CD4-positive, alpha-beta T cell treated with Interleukin-21 for 1 hour (primary cell): ENCODE measurements at regions not wholly inside any gene's neighbourhood (a gene's known extent, or its start where the extent isn't known, plus 50 kb on each side); places are given as distances from the start of the nearest gene placed in this dataset.

ENCODE experiments used
- DNase-seq: peaks from one replicate; pipeline ENCODE4 v3.0.0-alpha.2; 2020

- DNase-seq = no peak
Observed at GRCh38 chr3:3628676-3629328, 170.4 kb upstream of the LRRN1 start.

- DNase-seq = no peak
Observed at GRCh38 chr3:3627114-3627513, 172.1 kb upstream of the LRRN1 start.

GRCh38 chr3:3625544-3626271 is 173.5 kb upstream of the LRRN1 start:
- DNase-seq = no peak

DNA sequence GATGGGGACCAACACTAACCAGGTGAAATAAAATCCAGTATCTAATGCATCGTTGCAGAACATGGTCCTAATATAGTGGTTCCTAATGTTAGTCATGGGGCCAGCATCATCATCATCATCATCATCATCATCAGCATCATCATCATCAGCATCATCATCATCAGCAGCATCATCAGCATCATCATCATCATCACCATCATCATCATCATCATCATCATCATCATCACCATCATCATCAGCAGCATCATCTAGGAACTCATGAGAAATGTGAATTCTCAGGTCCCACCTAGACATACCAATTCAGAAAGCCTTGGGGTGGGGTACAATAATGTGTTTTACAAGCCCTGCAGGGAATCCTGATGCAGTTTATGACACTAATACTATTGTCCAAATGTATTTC is 179.4 kb upstream of the LRRN1 start:
- DNase-seq = no peak

DNA sequence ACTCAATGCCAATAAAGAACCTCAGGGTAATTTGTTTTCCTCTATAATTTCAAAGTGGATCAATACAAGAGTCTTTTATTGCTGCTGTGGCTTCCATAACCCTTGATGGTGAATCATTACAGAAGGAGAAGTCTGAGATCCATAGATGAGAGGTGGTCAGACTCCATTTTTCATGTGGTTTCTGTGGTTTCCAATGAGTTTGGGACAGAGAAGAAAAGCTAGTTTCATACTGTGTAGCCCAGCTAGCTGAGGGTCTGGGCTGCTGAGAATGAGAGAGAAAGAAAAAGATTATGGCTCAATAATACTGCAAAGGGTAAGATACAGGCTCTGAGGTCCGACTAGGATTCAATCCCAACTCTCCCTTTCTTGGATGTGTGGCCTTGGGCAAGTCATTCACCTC is 180.6 kb upstream of the LRRN1 start:
- DNase-seq = no peak

GRCh38 chr3:3615533-3615932 is 183.7 kb upstream of the LRRN1 start:
- DNase-seq = no peak

DNA sequence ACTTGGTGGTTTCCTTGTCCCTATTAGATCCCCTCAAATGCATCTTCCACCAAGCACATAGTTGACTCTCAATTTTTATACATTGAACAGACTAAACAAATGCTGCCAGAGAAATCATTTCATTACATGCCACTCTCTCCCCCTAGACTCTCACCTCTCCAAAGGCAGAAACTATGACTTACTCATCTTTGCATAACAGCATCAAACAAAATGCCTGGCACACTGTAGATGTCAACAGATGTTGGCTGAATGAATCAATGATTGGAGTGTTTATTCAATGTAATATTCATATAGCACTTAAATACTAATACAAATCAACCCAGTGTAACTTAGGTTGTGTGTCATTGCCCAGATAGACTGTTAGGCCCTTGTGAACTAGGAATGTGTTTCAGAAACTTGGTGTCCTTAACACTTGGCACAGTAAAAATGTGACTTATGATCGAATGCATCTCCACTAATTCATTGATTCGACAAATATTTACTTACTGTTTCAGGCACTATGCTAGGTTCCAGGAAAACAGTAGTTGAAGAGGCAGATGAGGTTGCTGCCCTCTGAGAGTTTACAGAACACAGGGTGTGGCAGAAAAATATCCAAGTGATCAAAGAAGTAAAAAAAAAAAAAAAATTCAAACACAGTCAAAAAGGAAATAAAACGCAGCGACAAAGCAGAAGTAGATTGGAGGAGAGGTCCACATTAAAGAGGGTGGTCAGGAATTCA is 188.5 kb upstream of the LRRN1 start:
- DNase-seq = no peak

GRCh38 chr3:3606321-3606720 is 192.9 kb upstream of the LRRN1 start:
- no peak for DNase-seq

- DNase-seq = no peak
Observed at GRCh38 chr3:3605226-3605625, 194.0 kb upstream of the LRRN1 start.

DNA sequence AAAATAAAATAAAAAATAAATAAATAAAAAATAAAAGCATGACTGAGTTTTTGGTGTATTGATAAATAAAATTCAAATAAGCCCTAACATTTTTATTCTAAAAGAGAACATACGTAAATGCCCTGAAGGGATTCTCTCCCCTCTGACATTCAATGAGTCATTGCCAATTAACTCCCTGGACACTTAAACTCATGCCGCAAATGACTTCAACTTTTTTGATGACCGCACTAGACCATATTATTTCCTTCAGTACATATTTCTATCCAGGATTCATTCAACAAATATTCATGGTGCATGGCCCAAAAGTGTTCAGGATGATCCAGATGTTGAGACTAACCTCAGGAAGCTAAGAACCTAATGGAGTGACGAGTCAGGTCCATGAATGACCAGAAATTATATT is 195.9 kb upstream of the LRRN1 start:
- DNase-seq = no peak

DNA sequence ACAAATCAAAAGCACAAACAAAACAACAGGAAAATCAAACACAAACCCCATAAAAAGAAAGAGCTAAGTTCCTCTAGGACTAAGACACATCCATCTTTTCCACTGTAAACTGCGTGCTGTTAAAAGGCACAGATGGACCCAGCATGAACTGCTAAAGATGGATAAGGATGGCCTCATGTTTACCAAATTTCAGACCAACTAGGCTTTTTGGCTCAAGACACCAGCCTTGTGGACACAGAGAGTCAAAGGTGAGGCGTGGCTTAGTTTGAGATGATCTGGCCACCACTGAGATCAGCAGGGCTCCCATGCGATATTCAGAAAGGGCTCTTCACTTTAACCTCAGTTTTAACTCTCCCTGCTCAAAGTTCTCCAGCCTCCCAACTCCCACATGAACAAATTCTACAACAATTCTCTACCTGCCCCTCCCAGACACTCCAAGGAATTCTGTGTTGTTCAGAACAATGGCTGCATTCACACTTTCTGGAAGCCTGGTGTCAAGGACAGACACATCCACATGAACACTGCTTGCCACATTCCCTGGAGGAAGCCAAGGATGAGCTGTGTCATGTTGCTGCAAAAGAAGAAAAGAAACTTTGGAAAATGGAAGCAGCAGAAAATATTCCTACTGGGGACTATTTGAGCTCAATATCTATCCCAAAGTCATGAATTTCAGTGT is 198.4 kb upstream of the LRRN1 start:
- DNase-seq = no peak

GRCh38 chr3:3599016-3599415 is 200.2 kb upstream of the LRRN1 start:
- DNase-seq = no peak

- no peak for DNase-seq
Observed at GRCh38 chr3:3594986-3595385, 204.2 kb upstream of the LRRN1 start.

DNA sequence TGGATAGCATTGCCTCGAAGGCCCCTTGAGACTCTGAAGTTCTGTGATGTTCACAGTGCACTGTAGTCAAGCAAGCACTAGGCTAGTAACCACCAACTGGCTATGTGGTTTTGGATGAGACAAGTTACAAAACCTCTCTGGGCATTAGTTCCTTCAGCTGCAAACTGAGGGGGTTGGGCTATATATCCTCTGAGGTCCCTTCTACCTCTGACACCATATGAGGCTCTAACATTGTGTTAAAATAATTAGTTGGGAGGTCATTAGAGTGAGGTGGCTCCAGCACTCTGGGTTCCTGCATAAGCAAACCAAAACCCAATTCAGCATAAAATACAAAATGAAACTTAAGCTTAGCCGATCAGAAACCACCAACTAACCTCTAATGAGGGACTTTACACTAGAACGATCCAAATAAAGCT is 209.5 kb upstream of the LRRN1 start:
- no peak for DNase-seq

GRCh38 chr3:3587647-3587972 is 211.6 kb upstream of the LRRN1 start:
- DNase-seq = no peak

DNA sequence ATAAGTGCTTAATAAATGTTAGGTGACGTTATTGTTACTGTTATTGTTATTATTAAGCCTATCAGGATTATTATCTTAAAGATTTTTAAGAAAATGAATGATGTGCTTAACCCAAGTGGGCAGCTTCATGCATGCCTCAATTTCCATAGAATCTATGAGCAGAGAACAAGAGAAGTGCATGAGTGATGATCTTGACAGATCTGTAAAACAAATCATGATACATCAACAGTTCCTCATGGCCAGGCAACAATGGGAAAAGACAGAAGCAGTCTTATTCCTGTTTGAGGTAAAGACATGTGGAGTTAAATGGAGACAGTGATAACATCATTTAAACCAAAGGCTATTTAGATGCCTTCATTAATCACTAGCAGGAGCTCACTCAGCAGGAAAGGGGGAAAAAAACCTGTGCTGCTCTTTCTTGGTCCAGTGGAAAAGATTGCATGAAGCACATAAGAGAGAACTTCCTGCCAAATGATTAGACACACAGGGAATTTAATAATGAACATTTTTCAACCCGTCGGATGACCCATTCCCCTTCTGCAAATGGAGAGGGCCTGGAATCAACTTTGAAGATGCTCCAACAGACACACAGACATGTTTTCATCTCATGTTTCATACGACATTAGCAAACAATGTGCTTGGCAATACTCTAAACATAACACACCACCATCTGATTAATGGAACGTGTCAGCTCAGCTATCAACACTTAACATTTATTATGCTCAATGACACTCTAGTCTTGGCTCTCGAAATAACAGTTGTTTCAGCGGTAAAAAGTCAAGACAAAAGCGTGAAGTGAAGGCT is 212.2 kb upstream of the LRRN1 start:
- DNase-seq = no peak

DNA sequence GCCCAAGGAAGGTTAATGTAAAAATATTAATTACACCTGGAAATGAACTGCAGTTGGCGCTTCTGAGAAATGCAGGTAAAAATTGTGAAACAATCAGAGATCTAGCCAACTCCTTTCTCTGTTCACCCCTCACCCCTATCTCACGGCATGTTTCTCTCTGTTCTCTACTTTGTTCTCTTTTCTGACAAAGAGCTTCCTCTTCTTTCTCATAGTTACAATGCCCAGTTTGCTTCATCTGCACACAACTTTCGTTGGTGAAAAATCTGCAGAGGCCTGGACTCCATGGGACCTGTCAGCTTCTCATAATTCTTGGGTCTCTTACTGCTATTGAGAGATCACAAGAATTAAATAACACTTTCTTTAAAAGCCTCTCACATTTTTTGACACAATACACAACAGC is 212.9 kb upstream of the LRRN1 start:
- DNase-seq = no peak

GRCh38 chr3:3579658-3580057 is 219.6 kb upstream of the LRRN1 start:
- DNase-seq = no peak

DNA sequence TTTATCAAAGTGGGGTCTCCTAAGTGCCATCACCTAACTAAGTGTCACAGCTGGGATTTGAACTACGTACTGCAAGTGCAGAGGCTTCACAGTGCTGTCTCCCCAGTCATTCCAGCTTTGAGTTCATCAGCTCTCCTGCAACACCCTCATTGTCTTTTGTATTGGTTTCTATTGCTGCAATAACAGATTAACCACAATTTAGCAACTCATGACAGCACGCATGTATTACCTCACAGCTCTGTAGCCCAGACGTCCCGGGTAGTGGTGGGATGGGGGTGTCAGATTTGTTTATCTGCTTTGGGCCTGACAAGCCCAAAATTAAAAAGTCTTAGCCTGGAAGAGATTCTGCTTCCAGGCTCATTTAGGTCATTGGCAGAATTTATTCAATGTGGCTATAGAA is 220.5 kb upstream of the LRRN1 start:
- DNase-seq = peak; percentile 4

- DNase-seq = no peak
Observed at GRCh38 chr3:3577823-3578222, 221.4 kb upstream of the LRRN1 start.

- DNase-seq = no peak
Observed at GRCh38 chr3:3573341-3573740, 225.9 kb upstream of the LRRN1 start.

DNA sequence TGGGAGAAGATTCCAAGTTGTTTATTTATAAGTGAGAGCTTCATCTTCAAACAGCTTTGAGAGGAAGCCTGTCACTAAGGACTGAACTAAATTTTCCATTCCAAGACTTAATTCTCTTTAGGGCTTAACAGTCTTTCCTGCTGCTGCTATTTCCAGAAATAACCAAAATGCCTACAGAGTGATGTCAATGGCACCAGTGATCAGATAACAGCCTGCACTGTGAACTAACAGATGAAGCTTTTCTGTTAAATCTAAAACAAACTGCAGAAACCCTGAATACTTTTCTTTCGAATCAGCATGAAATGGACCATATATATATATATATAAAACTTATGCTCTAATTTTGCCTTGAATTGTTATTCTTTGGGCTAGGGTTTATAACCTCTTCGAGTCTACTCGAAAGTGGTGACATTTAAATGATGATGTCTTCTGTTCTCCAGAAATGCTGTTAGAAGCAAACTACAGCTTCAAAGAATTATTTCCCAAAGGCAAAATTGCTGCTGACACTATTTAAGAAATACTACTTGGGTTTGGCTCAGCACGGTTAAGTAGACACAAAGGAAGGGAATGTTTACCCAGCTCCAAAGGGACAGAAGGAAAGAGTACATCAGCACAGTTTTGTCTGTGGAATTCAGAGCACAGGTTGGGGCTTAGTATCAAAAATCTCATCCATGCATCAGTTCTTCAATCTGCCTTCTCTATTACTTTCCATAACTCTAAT is 238.5 kb upstream of the LRRN1 start:
- DNase-seq = no peak
